ENCODE measurements at regions not wholly inside any gene's neighbourhood (a gene's known extent, or its start where the extent isn't known, plus 50 kb on each side); places are given as distances from the start of the nearest gene placed in this dataset.
"Not testable (repeated sequence)": the region's sequence is repeated elsewhere in the genome, so short reads cannot be mapped to it uniquely, and the experiment has no call there.

DNA sequence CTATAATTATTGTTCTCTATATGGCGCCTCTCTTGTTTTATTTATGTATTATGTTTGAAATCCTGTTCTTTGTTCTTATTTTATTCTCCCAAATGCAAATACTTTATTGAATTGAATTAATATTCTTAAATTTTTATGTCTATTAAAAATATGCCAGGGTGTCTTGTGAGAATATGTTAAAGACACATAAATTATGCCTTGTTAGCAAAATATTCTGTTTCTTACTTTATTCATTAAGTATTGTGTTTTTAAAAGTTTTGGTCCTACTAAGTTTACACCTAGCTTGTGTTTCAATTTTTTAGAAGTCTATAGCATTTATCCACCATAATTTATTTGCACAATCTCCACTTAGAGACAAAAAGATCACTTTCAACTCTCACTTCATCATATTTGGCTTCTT, 741.5 kb upstream of the SLC39A10 start:
- DNase-seq = no peak

DNA sequence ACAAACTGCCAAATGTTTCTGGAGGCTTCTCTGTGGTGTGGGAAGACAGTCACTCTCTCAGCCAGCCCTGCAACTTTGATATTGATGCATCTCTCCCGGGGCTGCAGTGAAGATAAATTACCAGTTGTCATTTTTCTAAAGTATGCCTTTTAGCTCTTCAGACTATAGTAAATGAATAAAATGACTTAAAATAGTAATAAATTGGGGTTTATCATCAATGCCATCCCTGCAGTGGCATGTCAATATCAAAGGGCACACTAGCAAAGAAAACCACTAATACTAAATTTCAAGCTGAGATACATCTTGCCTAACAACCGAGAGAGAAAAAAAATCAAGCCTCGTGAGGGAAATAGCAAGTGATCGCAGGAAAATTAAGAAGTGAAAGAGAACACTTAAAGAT, 749.5 kb upstream of the SLC39A10 start:
- no peak for DNase-seq

DNA sequence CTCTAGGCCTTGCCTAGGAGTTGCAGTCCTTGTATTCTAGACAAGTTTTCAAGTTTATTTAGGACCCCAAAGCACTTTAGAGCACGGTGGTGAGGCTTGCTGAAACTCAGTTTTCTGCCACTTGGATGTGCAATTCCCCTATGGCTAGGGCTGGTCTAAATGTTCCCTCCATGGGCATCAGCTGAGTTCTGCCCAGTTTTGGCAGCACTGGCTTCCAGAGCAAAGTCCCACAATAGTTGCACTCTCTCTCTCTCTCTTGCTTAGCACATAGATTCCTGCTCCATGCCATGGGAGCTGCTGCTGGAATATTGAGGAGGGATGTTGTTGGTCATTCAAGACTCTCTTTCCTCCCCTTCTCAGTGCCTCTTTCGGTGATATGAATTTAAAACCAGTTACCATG, 760.2 kb upstream of the SLC39A10 start:
- DNase-seq = no peak

DNA sequence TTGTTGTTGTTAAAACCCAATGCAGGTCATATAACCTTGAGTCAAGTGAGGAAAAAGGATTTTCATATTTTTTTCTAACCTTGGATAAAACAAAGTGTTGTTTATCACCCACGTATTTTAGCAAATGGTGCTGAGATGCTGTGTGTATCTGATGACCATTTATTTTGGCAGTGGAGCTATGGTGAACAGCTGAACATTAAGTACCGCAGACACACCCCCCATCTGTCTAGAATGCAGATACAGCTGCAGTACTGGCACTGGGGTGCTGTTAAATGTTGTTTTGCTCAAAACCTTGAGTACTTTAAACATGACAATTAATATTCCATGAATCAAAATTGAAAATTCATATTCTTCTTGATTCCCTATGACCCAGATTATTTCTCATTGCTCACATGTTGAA, 773.3 kb upstream of the SLC39A10 start:
- no peak for DNase-seq

DNA sequence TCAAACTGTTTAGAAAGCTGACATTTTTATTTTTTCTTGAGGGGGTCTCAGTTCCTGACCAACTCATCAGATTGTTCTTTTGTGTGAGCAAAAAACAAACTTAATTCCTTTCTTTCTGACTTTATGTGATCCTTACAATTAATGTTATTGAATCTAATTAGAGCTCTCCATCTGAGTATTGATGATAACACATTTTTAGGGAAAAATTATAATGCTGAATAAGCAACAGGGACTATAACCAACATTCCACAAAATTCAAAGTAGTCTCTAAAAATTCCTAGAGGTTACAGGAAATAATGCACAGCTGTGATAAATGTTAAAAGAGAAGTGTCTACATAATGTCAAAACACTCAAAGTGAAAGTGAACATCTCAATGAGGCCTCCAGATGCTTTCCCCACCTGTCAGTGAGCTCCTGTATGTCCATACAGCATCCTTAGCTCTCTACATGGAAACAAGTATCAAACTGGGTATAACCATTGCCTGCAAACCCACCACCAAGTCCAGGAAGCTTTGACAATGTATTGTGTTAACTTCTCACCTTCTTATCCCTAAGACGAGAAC, 786.0 kb upstream of the SLC39A10 start:
- no peak for DNase-seq

DNA sequence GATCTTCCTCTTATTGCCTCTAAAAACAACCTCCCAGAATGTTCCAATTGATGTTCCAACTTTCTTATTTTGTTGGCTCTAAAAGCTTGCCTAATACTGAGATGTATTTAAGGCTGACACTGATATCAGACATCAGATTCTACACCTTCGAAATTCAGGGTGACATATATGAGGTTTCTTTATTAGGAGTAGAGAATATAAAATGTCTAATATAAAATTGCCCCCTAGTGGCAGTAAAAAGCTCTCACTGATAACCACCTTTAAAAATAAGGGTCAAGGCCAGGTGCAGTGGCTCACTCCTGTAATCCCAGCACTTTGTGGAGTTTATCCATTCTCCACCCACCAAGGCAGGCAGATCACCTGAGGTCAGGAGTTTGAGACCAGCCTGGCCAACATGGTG, 789.7 kb upstream of the SLC39A10 start:
- DNase-seq = no peak

DNA sequence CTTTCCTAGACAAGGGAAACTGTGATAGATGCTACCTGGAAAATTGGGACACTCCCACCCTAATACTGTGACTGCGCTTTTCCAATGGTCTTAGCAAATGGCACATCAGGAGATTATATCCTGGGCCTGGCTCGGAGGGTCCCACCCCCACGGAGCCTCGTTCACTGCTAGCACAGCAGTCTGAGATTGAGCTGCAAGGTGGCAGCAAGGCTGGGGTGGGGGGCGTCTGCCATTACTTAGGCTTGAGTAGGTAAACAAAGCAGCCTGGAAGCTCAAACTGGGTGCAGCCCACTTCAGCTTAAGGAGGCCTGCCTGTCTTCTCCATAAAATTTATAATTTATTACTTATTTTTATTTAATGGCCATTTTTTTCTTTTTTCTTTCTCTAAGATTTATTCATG, 802.1 kb upstream of the SLC39A10 start:
- no peak for DNase-seq

DNA sequence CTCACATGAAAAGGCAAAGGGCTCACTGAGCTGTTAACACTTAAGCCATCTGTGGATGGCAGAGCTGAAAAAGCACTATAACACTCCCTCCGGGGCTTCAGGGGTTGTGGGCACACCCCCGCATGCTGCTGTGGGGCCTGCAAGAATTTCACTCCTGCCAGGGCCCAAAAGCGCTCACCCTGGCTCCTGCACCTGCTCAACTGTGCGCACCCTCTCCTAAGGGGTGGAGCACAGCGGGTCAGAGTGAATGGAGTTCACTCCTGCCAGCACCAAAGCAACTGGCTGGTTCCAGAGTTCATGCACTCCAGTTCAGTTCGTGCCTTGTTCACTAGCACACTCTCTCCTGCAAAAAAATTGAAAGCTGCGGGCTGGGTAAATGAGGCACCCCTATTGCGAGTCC, 814.2 kb upstream of the SLC39A10 start:
- no peak for DNase-seq

DNA sequence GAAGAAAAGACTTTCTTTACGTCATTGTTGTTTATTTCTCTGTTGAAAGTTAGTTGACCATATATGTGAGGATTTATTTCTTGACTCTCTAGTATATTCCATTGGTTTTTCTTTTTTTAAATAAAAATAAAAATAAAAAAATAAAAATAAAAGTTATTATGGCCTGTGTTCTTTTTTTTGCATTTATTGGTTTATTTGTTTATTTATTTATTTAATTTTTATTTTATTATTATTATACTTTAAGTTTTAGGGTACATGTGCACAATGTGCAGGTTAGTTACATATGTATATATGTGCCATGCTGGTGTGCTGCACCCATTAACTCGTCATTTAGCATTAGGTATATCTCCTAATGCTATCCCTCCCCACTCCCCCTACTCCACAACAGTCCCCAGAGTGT, 822.7 kb upstream of the SLC39A10 start:
- DNase-seq = not testable (repeated sequence)

DNA sequence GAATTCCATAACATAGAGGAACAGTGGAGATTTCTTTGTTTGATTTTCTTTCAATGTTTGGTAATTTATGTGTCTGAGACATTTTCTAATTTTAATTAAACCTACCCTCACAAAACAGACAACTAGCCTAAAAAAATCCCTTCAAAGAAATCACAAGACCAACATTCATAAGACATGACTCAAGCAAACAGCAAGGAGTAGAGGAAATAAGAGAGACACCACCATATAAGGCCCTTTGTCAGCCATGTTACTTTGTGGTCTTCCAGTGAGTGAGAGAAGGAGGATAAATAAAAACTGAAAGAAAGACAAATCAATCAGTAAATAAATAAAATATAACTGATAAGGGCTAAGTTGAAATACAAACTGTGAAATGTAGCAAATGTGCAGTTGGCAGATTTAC, 830.8 kb upstream of the SLC39A10 start:
- DNase-seq = no peak

DNA sequence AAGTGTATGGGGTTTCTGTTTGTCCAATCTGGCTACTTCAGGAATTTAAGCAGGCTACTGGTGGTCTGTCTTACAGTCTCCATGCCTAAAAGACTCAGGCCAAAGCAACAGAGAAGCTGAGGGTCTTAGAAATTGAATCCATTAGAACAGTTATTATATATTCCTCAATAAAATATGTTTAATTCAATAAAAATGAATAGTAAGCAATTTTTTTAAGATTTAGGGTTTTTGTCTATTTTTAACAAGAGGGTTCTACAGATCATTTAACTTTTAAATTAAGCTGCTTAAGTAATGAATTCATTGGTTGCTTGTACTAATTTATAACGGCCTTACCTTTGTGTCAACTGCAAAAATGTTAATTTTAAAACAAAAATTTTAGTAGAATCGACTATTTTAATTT, 832.6 kb upstream of the SLC39A10 start:
- DNase-seq = no peak

DNA sequence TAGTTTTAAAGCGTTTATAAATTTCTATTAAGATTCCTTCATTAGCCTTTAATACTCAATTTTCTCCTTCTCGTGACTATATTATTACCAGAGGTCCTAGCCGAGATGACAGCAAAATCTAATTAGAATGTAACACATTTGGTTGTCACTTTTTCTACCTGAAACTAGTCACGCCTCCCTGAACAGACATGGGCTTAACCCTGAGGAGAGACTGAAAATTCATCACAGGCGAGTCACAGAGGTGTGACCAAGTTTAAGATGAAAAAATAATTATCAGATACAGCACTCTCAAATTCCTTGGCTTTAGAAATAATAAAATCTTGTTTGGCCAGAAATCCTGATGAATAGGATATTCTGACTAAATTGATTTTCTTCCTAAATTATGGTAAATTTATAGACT, 834.4 kb upstream of the SLC39A10 start:
- no peak for DNase-seq

DNA sequence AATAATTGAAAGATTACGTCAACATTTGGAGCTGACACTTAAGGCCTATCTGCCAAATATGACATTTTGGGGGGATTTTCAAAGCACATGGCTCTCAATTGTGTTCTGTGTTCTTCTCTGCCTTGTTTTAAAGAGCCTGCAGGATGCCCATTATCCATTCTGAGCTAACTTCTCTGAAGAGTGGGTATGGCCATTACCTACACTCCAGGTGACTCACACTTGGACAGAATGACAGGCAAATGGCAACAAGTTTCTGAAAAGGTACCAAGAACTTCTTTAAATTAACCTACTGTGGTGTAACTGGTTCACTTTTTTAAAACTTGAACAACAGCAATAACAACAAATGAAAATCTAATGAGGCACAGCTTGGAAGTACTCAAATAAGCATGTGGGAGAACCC, 834.9 kb upstream of the SLC39A10 start:
- no peak for DNase-seq

DNA sequence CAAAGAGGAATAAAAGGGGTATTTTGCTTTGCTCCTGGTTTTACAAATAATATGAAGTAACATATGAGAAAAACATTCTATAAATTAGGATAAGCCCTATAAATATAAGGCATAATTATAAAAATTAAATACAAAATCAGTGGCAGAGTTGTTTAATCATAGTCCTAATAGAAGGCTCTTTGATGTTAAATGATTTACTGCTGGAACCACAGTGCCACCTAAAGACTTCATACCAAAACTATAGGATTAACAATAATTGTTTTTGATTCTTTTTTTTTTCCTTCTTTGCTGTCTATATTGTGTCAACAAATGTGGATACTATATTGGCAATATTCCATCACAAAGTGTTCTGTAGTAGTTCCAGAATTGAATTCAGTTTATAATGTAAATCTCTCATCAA, 837.7 kb upstream of the SLC39A10 start:
- DNase-seq = no peak

DNA sequence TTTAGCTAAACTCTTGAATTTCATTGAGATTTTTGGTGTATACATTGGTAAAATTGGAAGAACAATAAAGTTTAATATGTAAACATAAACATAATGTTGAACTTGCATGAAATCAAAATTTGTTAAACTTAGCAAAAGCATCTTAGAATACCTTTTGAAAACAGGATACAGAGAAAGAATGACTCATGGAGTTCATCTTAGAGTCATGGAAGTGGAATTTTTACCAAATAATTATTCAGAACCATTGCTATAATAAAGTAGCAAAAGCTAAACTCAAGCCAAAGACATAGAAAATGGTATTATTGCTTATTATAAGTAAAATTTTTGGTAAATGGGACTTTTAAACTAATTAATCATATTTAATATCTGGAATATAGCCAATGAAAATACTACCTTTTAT, 841.6 kb upstream of the SLC39A10 start:
- no peak for DNase-seq

DNA sequence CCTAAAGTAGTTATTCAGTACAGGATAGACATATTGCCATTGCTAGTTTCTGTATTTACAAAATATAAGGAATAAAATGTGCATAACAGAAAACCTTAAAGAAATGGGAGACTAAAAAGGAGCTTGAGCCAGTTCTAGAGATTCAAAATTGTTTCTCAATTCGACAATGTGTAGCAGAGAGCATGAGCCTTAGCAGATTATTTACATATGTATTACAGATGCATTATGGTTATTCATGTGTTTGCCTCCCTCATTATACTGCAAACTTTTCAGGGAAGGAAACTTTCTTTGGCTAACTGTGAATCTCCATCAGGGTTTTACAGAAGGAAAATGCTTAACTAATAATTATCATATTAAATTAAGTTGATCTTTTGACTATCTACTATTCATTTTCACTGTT, 854.4 kb upstream of the SLC39A10 start:
- DNase-seq = no peak

DNA sequence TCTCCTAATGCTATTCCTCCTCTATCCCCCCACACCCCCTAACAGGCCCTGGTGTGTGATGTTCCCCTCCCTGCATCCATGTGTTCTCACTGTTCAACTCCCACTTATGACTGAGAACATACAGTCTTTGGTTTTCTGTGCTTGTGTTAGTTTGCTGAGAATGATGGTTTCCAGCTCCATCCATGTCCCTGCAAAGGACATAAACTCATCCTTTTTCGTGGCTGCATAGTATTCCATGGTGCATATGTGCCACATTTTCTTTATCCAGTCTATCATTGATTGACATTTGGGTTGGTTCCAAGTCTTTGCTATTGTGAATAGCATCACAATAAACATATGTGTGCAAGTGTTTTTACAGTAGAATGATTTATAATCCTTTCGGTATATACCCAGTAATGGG, 870.0 kb upstream of the SLC39A10 start:
- not testable (repeated sequence) for DNase-seq

DNA sequence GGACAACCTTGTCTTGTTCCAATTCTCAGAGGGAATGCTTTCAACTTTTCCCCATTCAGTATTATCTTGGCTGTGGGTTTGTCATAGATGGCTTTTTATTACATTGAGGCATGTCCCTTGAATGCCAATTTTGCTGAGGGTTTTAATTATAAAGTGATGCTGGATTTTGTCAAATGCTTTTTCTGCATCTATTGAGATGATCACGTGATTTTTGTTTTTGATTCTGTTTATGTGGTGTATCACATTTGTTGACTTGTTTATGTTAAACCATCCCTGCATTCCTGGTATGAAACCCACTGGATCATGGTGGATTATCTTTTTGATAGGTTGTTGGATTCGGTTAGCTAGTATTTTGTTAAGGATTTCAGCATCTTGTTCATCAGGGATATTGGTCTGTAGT, 885.6 kb upstream of the SLC39A10 start:
- not testable (repeated sequence) for DNase-seq

DNA sequence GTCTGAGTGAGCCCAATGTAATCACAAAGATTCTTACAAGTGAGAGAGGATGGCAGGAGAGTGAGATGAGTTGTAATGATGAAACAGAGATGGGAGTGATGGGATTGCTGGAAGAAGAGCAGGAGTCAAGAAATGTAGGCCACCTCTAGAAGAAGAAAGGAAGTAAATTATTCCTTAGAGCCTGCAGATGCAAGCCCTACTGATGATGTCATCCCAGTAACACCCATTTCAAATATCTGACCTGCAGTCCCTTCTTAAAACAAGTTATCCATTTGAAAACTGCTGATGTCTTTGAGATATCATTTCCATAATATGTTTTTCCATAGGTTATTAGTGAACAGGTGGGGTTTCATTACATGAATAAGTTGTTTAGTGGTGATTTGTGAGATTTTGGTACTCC, 888.0 kb upstream of the SLC39A10 start:
- no peak for DNase-seq

DNA sequence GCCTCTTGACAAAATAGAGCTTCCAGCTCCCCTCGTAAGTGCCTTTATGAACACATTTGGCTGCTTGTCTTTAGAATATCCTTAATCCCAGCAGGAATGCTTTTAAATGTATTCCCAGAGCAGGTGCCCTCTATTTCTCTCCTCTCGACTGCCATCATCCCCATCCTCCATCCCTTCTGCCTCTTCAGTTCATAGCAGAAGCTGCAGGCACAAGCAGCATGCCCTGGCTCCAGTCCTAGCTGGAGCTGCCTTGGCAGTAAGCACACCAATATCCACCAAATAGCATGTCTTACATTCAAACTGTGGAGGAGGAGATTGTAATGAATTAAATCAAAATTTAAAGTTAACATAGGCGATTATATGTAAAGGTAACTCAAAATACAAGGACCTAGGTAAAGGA, 891.3 kb upstream of the SLC39A10 start:
- no peak for DNase-seq

DNA sequence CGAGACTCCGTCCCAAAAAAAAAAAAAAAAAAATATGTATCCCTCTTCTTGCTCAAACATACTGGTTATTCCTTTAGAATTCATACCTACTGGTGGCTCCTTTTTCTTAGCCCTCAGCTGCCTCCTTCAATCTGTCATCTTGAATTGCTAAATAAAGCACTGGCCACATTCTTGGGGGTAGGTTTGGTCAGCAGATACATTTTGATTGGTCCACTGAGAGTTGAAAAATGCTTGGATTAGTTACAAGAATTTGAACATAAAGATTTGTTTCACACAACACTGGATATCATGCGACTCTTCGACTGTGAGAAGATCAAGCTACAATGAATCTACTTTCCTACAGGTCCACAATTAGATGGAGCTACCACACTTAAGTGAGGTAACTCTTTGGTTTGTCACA, 906.1 kb upstream of the SLC39A10 start:
- no peak for DNase-seq

DNA sequence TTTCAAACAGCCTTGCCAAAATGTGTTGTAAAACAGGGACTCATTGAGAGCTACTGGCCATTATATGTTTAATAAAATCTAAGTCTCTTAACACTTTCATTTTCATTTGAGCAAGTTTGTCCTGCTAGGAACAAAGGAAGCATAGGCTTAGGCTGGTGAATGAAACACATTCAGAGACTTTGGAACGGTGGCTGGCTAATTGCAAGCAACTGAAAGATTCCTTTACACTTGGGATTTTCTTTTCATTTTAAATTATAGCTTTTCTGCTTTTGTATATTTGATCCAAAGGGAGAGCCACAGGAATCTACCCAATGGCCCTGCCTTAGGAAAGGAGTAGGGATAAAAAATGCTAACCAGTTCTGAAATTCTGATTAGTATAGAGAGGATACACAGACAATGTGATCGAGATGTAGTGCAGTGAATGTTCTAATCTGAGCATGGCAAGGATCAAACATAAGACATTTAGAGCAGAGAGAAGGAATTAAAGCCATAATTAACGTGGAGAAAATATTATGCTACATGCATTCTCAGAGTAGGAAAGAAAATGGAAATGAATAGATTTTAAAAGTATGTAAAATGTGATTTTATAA, 911.4 kb upstream of the SLC39A10 start:
- DNase-seq = no peak

DNA sequence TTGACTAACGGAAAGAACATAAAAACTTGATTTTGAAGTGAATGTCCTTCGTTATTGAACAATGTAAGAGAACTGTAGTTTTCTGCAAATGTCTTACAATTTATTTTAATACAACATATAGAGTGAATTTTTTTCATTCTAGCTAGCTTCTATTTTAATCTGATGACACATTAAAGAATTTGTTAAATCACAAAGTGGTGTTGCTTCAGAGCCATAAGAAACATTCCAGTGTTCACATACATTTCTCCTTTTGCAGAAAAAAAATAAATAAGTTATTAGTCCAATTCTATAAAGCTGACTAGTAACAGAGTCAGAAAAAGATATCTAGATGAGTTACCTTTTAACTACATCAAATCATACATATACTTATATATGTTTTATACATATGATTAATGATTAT, 914.3 kb upstream of the SLC39A10 start:
- no peak for DNase-seq

DNA sequence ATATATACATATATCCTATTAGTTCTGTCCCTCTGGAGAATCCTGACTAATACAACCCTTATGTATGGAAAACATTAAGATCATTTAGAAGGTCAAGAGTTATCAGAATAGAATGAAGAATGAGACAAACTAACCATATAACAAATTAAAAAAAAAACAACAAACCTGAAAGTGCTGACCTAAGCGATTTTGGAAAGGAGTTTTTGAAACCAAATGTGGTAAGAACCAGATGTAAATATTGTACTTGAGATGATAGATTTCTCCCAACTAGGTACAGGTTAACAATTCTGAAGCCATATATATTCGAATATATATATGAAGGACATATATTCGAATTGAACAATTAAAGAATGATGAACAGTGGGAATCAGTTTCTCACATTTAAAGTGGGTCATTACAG, 917.8 kb upstream of the SLC39A10 start:
- no peak for DNase-seq

DNA sequence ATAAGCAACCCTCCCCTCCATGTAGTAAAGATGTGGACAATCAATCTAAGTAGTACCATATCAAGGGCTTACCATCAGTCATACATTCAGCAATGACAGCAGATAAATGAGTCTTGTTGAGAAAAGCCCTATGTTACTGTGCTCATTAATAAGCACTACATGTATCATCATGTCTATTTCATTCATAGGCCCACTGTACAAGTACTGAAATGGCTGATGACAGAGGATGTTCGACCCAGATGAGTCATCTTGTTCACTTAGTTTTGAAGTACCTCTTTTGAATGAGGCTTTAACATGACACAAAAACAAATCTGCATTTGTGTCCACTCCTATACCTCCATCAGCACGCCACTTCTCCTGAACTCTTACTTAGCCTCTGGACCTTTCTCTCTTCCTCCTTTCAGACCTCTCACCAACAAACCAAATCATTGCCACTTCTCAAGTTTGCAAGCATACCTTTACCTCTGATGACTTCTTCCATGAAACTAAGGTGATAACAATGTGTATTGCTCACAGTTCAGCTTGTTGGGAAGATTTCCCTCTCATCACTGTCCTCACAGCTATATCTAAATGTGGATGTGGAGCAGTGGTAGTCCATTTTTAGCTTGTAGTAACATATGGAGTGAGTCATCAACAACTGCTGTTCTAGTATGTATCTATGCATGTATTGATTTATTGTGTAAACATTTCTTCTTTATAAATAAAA, 921.0 kb upstream of the SLC39A10 start:
- DNase-seq = no peak
